ENCODE measurements at regions not wholly inside any gene's neighbourhood (a gene's known extent, or its start where the extent isn't known, plus 50 kb on each side); places are given as distances from the start of the nearest gene placed in this dataset.
"Not testable (repeated sequence)": the region's sequence is repeated elsewhere in the genome, so short reads cannot be mapped to it uniquely, and the experiment has no call there.

DNA sequence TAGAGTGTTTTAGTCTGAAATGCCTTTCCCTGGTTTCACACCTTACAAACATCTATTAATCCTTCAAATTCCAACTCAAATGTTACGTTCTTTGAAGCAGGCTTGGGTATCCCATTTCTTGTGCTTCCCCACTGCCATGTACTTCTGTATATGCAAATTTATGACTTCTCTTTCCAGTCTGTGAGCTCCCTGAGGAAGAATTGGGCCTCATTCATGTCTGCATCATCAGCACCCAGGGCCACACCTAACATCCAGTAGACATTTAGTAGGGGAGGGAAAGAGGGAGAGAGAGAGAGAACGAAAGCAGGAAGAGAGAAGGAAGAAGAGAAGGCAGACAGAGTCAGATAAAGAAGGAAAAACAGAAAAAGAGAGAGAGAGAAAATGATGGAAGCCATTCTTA lies 53.3 kb upstream of the KY start:
- DNase-seq = no peak

DNA sequence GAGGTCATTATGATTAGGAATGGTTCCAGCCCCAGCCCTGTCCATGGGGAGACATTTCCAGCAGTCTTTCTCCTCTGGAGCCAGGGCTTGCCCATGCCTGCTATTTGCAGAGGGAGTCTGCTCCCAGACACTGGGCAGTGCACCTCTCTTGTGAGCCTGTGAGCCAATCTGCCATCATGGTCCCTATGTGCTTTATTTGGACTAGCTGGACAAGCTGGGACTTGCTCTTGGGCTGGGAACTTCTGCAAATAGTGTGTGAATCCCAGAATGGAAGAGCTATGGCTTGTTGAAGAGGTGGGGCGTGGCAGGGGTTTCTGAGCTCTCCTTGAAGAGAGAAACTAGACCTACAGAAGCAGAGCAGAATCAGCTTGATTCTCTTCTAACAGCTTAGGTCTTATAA lies 53.7 kb upstream of the KY start:
- no peak for DNase-seq

DNA sequence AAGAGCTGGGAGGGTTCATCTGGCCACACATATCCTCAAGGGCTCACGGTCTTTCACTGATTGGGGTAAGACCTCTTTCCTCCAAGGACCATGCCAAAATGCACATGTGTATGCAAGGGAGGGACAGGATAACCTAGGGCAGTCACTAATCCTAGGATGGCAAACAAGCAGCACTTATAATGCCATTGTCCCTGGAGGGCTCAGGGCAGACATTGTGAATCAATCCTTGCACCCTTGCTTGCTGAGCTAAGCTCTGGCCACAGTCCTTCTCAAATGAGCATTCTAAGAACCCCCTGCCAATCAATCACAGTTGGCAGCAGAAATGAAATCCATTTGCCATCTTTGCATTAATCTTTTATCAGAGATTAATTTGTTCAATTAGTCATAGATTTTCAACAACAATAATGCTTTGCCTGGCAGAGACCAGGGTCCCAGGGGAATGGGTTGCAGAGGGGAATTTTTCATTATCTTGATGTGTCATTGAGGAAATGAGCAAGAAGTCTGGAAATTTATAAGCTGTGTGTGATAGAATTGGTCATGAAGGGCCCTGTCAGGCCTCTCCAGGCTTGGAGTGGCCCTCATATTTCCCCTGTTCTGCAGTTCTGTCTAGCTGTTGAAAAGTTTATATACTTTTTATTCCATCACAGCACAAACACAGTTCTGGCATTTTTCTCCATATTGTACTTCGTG lies 57.2 kb upstream of the KY start:
- no peak for DNase-seq

GRCh38 chr3:134708671-134709070 lies 57.8 kb upstream of the KY start:
- no peak for DNase-seq

- no peak for DNase-seq
Observed at GRCh38 chr3:134709076-134709475, 58.3 kb upstream of the KY start.

DNA sequence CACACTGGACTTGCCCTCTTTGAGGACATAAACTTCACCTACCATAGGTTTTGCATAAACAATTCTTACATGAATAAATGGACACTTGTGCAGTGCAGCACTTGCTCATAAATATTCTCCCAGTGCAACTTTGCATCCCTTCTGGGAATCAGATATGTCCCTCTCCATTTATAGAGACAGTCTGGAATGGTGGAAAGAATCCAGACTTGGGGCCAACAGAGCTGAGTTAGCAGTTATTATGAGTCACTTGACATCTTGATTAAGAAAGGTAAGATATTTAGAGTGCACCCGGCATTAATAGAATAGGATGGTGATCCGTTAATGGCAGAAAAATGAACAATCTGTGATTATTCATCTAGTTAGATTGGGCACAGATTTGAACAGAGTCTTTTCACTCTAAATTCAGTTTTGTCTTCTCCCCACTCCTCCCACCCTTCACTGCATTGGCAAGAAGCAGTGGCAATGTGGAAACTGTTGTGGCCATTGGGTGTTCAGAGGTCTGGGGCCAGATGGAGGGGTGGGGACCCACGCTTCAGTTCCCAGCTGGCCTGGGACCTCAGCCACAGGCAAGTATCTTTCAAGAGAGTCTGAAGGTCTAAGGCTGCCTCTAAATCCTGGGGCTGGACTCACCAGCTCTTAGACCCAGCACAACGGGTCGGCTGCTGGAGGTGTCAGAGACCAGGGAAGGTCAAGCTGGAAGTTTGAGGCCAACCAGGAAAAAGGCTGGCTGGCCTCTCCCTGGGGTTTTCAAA lies 58.9 kb upstream of the KY start:
- peak; percentile 7 for DNase-seq

DNA sequence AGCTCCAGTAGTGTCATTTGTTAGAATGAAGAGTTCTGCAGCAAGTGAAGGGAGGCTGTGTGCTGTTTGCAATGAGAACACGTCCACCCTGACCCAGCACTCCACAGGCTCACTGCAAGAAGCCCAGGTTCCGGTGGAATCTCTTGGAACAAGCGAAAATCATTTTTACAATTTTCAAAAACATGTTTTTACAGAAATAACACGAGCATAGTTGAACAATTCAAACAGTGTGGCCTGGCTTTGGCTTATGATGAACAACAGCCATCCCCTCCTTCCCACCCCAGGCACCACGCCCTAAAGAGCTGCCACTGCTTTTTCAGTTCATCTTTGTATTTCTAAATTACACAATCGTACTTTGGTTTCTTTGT lies 59.5 kb upstream of the KY start:
- DNase-seq = no peak

GRCh38 chr3:134711284-134711683 lies 60.5 kb upstream of the KY start:
- DNase-seq = no peak

GRCh38 chr3:134713671-134714070 lies 62.8 kb upstream of the KY start:
- no peak for DNase-seq

GRCh38 chr3:134718726-134719125 lies 67.9 kb upstream of the KY start:
- DNase-seq = no peak

DNA sequence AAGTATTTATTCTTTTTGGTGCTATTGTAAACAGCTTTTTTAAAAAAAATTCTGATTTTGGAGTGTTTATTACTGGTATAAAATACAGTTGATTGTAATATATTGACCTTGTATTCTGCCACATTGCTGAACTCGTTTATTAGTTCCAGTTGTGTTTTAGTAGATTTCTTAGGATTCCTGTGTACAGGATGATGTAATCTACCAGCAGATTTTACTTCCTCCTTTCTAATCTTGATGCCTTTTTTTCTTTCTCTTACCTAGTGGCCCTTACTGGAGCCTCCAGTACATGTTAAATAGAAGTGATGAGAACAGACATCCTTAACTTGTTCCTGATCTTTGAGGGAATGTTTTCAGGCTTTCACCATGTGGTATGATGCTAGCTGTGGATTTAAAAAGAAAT lies 70.4 kb upstream of the KY start:
- no peak for DNase-seq

- DNase-seq = no peak
Observed at GRCh38 chr3:134722969-134723368, 72.1 kb upstream of the EPHB1 start.

DNA sequence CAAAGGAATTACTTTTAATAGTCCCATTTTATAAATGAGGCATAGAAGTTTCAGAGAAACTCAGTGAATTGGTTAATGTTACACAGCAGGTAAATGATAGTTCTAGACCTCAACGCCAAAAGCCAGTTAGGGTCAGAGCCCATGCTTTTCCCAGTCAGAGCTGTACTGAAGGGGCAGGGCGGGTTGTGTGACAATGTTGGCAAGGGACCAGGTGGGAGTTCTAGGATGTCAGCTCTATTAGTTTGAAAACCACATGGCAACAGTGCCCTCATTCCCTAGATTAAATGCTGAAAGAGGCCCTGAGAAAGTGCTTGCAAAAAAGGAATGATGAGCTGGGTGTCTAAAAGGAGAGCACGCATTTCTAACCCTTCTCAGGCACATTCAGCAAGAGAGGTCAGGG lies 65.4 kb upstream of the EPHB1 start:
- no peak for DNase-seq

GRCh38 chr3:134737516-134737915 lies 57.5 kb upstream of the EPHB1 start:
- DNase-seq = no peak

DNA sequence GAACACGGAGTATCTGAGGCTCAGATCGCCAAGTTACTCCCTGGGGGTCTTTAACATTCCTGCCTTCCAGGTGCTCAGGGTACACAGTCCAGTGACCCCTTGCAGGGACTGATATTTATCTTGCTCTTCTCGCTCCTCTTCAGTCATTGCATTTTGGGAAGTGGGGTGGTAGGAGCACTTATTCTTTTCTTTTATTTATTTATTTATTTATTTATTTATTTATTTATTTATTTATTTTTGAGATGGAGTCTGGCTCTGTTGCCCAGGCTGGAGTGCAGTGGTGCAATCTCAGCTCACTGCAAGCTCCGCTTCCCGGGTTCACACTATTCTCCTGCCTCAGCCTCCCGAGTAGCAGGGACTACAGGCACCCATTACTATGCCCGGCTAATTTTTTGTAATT lies 55.0 kb upstream of the EPHB1 start:
- not testable (repeated sequence) for DNase-seq

- no peak for DNase-seq
Observed at GRCh38 chr3:134742202-134742601, 52.9 kb upstream of the EPHB1 start.

- no peak for DNase-seq
Observed at GRCh38 chr3:134743006-134743405, 52.1 kb upstream of the EPHB1 start.
